ENCODE measurements at regions not wholly inside any gene's neighbourhood (a gene's known extent, or its start where the extent isn't known, plus 50 kb on each side); places are given as distances from the start of the nearest gene placed in this dataset.
A peak's percentile ranks its signal among the peaks of the same experiment; 100 is the strongest.

GRCh38 chr3:147210676-147211075 lies 195.7 kb downstream of the ZIC4 start:
- Histone ChIP-seq H2AFZ (no peak overlapping the region), H4K20me1 (replicated peaks; ENCODE audit: insufficient read depth) (no peaks in the 10 kb centered on the region), H3K27me3 (ENCODE audit: insufficient read depth) (no peaks in the 10 kb centered on the region), H3F3A (replicated peaks; ENCODE audit: low read depth) (no peaks in the 10 kb centered on the region), H3K36me3 (ENCODE audit: insufficient read depth) (no peaks in the 10 kb centered on the region), H3K4me3 (no peak overlapping the region), H3K4me2 (no peak overlapping the region), H3K27ac (ENCODE audit: low read depth) (no peak overlapping the region), H3K79me2 (replicated peaks; ENCODE audit: insufficient read depth) (no peaks in the 10 kb centered on the region), H3K9me2 (ENCODE audit: insufficient read depth) (no peaks in the 10 kb centered on the region), H3K4me1 (ENCODE audit: insufficient read depth) (no peaks in the 10 kb centered on the region)
- H3K27me3 Mint-ChIP-seq (ENCODE audit: insufficient read depth, low read depth, poor library complexity), result peaks cover 3% of the 10 kb centered on the region
- no peak for TF ChIP-seq NANOG (IDR thresholded peaks at IDR 0.05; ENCODE audit: borderline replicate concordance)
- no peak for TF ChIP-seq CREB1 (CRISPR knock-in tag; IDR thresholded peaks at IDR 0.05; ENCODE audit: low read depth)
- TF ChIP-seq POLR2AphosphoS5 (IDR thresholded peaks at IDR 0.05; ENCODE audit: low read depth), result no peak
- no peak for TF ChIP-seq ZNF462 (CRISPR knock-in tag; IDR thresholded peaks at IDR 0.05)
- TF ChIP-seq CTCF (conservative IDR thresholded peaks at IDR 0.05; ENCODE audit: low read depth in 2 of 2), result no peak
- no peak for TF ChIP-seq ZNF114 (CRISPR knock-in tag; IDR thresholded peaks at IDR 0.05)
- no peak for TF ChIP-seq JUNB (IDR thresholded peaks at IDR 0.05; ENCODE audit: unreplicated experiment)
- no peak for TF ChIP-seq EZH2phosphoT487 (IDR thresholded peaks at IDR 0.05; ENCODE audit: unreplicated experiment)
- no peak for TF ChIP-seq STAT1 (IDR thresholded peaks at IDR 0.05; ENCODE audit: unreplicated experiment)
- no peak for TF ChIP-seq EZH2 (IDR thresholded peaks at IDR 0.05; ENCODE audit: low read depth, unreplicated experiment)
- TF ChIP-seq REST (IDR thresholded peaks at IDR 0.05; ENCODE audit: unreplicated experiment), result no peak
- TF ChIP-seq ETS1 (IDR thresholded peaks at IDR 0.05), result no peak
- TF ChIP-seq ZNF331 (CRISPR knock-in tag; IDR thresholded peaks at IDR 0.05; ENCODE audit: low read depth), result no peak
- DNase-seq (ENCODE audit: low spot score) (no peak), ATAC-seq (no peak)
- H3K4me1 Mint-ChIP-seq, result peaks cover 8% of the 10 kb centered on the region; the same call in 2 of the 3 replicates
- H3K4me3 Mint-ChIP-seq, result no peak overlapping the region
- H3K9me3 Mint-ChIP-seq, result no peaks in the 10 kb centered on the region; the same call in 2 of the 3 replicates
- H3K36me3 Mint-ChIP-seq (ENCODE audit: low read depth), result peaks cover 3% of the 10 kb centered on the region; the same call in 1 of the 3 replicates
- H3K27ac Mint-ChIP-seq, result peak overlapping the region; percentile 56; the same call in 1 of the 2 replicates
